Heart left ventricle (tissue), 16 donors: ENCODE measurements at regions not wholly inside any gene's neighbourhood (a gene's known extent, or its start where the extent isn't known, plus 50 kb on each side); places are given as distances from the start of the nearest gene placed in this dataset.

Experiments
- ATAC-seq, 4 donors: fragments of 200-7000 bp; cut with Tn5 transposase; one replicate each; pipeline ENCODE4 v1.9.1; 2020 to 2022; ENCODE audit warnings: moderate library complexity in 4 of 4, mild to moderate bottlenecking in 3 of 4, moderate number of reproducible peaks in 1 of 4
- DNase-seq, 5 donors: peaks; one replicate each; pipeline ENCODE4 v3.0.0-alpha.2; 2020
- H3K27ac ChIP-seq, 12 donors: fragments of 200-600 bp; sonication (generic) in 4 of 12; one replicate each; pipeline versions ENCODE4 v1.5.0 to v1.8.0; 2016 to 2022; ENCODE audit warnings: mild to moderate bottlenecking in 2 of 12
- H3K27me3 ChIP-seq, 9 donors: fragments of 200-600 bp; sonication (generic) in 2 of 9; one replicate each; pipeline versions ENCODE4 v1.5.1 to v1.8.0; 2016 to 2022; ENCODE audit warnings: mild to moderate bottlenecking in 3 of 9
- H3K36me3 ChIP-seq, 9 donors: fragments of 200-600 bp; sonication (generic) in 2 of 9; one replicate each; pipeline versions ENCODE4 v1.5.0 to v1.8.0; 2018 to 2022; ENCODE audit warnings: mild to moderate bottlenecking in 2 of 9
- H3K4me1 ChIP-seq, 12 donors: fragments of 200-600 bp; sonication (generic) in 4 of 12; one replicate each; pipeline versions ENCODE4 v1.5.0 to v1.8.0; 2016 to 2022; ENCODE audit warnings: mild to moderate bottlenecking in 3 of 12
- H3K4me3 ChIP-seq, 12 donors: fragments of 200-600 bp; sonication (generic) in 4 of 12; one replicate each; pipeline versions ENCODE4 v1.5.0 to v1.8.0; 2017 to 2022; ENCODE audit warnings: mild to moderate bottlenecking in 9 of 12, moderate library complexity in 4 of 12
- H3K9me3 ChIP-seq, 12 donors: fragments of 200-600 bp; sonication (generic) in 4 of 12; one replicate each; pipeline versions ENCODE4 v1.5.0 to v1.8.0; 2016 to 2022; ENCODE audit warnings: mild to moderate bottlenecking in 1 of 12
- POLR2A ChIP-seq, 2 donors: fragments of 450-650 bp; IDR thresholded peaks; one replicate each; pipeline ENCODE4 v1.6.1; 2017; ENCODE audit warnings: antibody characterized with exemption in 2 of 2, mild to moderate bottlenecking in 2 of 2, moderate library complexity in 2 of 2
- WGBS, 4 donors: extraction: QIAGEN DNeasy Blood & Tissue Kit in 2 of 4; methylation state at CpG; one replicate each; pipeline versions ENCODE4 v1.1.5 to v1.1.7; 2013 to 2018; 5-methylcytosine and 5-hydroxymethylcytosine counted together
- intact Hi-C, 10 donors: fragments of 100-400 bp; cut with DNase I; formaldehyde crosslinking; loops; one replicate each; pipeline versions ENCODE4 v1.11.1 to v1.14.2; 2022
- TF ChIP-seq, protein P1 (sequence below), 12 donors: fragments of 200-600 bp; sonication (generic) in 4 of 12; IDR thresholded peaks; one replicate each; pipeline versions ENCODE4 v1.5.0 to v1.8.0; 2018 to 2022; ENCODE audit warnings: antibody characterized with exemption in 12 of 12, mild to moderate bottlenecking in 5 of 12
- donor health status: ischemic (EF 13 %, LVEDD 7.1; RV severe dilation, severe dysfunction).
- donor health status: healthy with polysubstance abuse.
- donor health status: DM: no; HTN: yes; CAD: no.
- donor health status: DM: no; HTN: no; CAD: no.
- donor health status: ischemic (EF 25% LVEDD 6.9; RV normal size, moderate dysfunction).
- donor health status: ischemic (EF 25% LVEDD 5.7; RV mildly dilated, moderate dysfunction).
- donor health status: healthy.
- donor health status: DM: yes; HTN: yes; CAD: no.
- donor health status: ischemic (EF 35%, LVEDD 5.7; RV mildly dilated, moderate dysfunction).
- donor health status: nonischemic (EF 11% LVEDD 7.7; RV severe dilation, severe dysfunction).
- donor health status: DM: yes; HTN: yes; CAD: no.
- donor health status: PGD.
- donor health status: ischemic (EF 29% LVEDD 5.4; RV normal size, mild dysfunction).
- donor health status: nonischemic (EF 23%, LVEDD 6.1; RV moderate dilation, normal function).

DNA sequence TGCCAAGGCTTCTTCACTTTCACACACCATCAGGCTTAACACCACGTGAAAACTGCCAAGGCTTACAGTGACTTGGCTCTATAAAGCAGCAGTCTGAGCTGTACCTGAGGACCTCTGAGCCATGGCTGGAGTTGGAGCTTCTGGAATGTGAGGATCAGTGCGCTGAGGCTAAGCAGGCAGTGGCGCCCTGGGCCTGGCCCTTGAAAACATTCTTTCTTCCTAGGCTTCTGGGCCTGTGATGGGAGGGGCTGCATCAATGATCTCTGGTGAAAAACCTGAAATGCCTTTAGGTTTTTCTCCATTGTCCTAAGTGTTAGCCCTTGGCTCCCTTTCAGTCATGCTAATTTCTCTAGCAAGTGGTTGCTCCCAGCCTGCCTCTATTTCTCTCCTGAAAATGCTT, 192.5 kb upstream of the PCDH20 start:
- no peak for DNase-seq
- H3K27me3 ChIP-seq: no peaks in the 10 kb centered on the region
- WGBS, 4 donors: 76 to 86% (median 80%) methylated on average over 3 of the region's 3 CpGs; no CpG with 5 or more reads in 1 of the 4 donors
- ATAC-seq: no peak
- no peak for TF ChIP-seq POLR2A (IDR thresholded peaks at IDR 0.05)
- TF ChIP-seq, protein P1, sequence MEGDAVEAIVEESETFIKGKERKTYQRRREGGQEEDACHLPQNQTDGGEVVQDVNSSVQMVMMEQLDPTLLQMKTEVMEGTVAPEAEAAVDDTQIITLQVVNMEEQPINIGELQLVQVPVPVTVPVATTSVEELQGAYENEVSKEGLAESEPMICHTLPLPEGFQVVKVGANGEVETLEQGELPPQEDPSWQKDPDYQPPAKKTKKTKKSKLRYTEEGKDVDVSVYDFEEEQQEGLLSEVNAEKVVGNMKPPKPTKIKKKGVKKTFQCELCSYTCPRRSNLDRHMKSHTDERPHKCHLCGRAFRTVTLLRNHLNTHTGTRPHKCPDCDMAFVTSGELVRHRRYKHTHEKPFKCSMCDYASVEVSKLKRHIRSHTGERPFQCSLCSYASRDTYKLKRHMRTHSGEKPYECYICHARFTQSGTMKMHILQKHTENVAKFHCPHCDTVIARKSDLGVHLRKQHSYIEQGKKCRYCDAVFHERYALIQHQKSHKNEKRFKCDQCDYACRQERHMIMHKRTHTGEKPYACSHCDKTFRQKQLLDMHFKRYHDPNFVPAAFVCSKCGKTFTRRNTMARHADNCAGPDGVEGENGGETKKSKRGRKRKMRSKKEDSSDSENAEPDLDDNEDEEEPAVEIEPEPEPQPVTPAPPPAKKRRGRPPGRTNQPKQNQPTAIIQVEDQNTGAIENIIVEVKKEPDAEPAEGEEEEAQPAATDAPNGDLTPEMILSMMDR (IDR thresholded peaks at IDR 0.05): no peak
- no peaks in the 10 kb centered on the region for H3K36me3 ChIP-seq
- no peaks in the 10 kb centered on the region for H3K4me1 ChIP-seq
- no peak overlapping the region for H3K27ac ChIP-seq
- intact Hi-C loops: no loop called here
- H3K9me3 ChIP-seq: no peaks in the 10 kb centered on the region
- H3K4me3 ChIP-seq: no peak overlapping the region

DNA sequence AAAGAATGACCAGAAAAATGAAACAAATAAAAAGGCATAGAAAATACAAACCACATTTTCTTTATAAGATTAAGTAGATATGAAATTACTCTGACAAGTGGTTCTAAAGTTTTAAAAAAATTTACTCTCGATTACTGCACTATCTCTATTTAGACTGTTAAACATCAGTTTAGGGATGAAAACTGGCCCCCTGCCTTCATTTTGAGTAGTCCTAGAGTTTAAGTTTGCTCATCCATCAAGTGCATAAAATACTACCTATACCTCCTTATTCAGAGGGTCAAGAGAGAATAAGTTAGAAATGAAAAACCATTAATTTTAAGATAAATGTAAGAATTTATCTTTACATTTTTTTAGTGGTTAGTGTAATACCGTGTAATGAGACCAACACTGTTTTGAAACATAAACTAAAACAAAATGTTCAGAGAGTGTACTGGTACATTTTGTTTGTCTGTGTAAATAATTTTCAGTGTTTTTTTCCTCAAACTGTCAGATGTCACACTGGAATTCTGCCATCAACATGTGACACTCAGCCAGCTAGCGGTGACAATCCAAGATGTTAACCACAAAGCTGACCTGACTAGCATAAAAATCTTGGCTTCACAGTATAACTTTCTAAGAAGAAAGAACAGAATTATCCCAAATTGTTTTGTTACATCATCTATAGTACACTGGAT, 184.8 kb upstream of the PCDH20 start:
- DNase-seq: no peak
- H3K4me1 ChIP-seq: no peaks in the 10 kb centered on the region
- H3K9me3 ChIP-seq: no peaks in the 10 kb centered on the region
- intact Hi-C loops: no loop called here
- WGBS, 4 donors: 58 to 69% (median 63%) methylated on average over 3 of the region's 3 CpGs
- ATAC-seq: no peak
- H3K27ac ChIP-seq: no peak overlapping the region
- H3K36me3 ChIP-seq: no peaks in the 10 kb centered on the region
- H3K27me3 ChIP-seq: no peaks in the 10 kb centered on the region
- no peak for TF ChIP-seq POLR2A (IDR thresholded peaks at IDR 0.05)
- TF ChIP-seq, protein P1 (IDR thresholded peaks at IDR 0.05): no peak
- no peak overlapping the region for H3K4me3 ChIP-seq

DNA sequence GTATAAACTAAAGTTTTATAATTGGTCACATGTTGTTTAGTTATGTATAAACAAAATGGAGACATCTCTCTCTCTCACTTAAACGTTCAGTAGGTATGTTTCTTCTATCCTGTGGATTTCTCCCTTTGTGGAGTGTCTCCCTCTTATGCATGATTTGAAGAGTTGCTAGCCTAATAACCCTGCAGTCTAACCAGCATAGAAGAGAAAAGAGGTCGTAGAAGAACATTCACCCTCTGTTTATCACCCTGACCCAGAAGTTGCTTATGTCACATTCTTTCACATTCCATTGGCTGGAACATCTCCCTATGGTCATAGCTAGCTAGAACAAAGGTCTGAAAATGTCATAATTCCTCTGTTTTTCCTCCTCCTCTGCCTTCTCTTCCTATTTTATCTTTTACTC, 176.8 kb upstream of the PCDH20 start:
- Histone ChIP-seq H3K27ac (no peak overlapping the region), H3K27me3 (no peaks in the 10 kb centered on the region), H3K9me3 (no peaks in the 10 kb centered on the region), H3K4me3 (no peak overlapping the region), H3K4me1 (no peaks in the 10 kb centered on the region), H3K36me3 (no peaks in the 10 kb centered on the region)
- intact Hi-C loops: no loop called here
- no peak for TF ChIP-seq POLR2A (IDR thresholded peaks at IDR 0.05)
- TF ChIP-seq, protein P1 (IDR thresholded peaks at IDR 0.05): no peak
- DNase-seq (no peak), ATAC-seq (no peak)
- 16 to 29% (median 21%) methylated on average over 2 of the region's 2 CpGs for WGBS, 4 donors

DNA sequence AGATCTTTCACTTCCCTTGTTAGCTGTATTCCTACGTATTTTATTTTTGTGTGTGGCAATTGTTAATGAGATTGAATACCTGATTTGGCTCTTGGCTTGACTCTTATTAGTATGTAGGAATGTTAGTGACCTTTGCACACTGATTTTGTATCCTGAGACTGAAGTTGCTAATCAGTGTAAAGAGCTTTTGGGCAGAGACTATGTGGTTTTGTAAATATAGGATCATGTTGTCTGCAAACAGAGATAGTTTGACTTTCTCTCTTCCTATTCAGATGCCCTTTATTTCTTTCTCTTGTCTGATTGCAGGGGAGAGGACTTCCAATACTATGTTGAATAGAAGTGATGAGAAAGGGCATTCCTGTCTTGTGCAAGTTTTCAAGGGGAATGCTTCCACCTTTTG, 160.3 kb upstream of the PCDH20 start:
- intact Hi-C loops: no loop called here
- WGBS, 4 donors: 68 to 84% (median 78%) methylated on average over 1 of the region's 1 CpG
- ATAC-seq (no peak), DNase-seq (no peak)
- no peak overlapping the region for H3K4me3 ChIP-seq
- no peaks in the 10 kb centered on the region for H3K27me3 ChIP-seq
- peaks cover 0 to 8% (median 0%) of the 10 kb centered on the region in 12 donors for H3K9me3 ChIP-seq
- H3K4me1 ChIP-seq: no peaks in the 10 kb centered on the region
- H3K27ac ChIP-seq: no peak overlapping the region
- TF ChIP-seq POLR2A (IDR thresholded peaks at IDR 0.05): no peak
- TF ChIP-seq, protein P1 (IDR thresholded peaks at IDR 0.05): no peak
- no peaks in the 10 kb centered on the region for H3K36me3 ChIP-seq
